ENCODE measurements at regions not wholly inside any gene's neighbourhood (a gene's known extent, or its start where the extent isn't known, plus 50 kb on each side); places are given as distances from the start of the nearest gene placed in this dataset.

DNA sequence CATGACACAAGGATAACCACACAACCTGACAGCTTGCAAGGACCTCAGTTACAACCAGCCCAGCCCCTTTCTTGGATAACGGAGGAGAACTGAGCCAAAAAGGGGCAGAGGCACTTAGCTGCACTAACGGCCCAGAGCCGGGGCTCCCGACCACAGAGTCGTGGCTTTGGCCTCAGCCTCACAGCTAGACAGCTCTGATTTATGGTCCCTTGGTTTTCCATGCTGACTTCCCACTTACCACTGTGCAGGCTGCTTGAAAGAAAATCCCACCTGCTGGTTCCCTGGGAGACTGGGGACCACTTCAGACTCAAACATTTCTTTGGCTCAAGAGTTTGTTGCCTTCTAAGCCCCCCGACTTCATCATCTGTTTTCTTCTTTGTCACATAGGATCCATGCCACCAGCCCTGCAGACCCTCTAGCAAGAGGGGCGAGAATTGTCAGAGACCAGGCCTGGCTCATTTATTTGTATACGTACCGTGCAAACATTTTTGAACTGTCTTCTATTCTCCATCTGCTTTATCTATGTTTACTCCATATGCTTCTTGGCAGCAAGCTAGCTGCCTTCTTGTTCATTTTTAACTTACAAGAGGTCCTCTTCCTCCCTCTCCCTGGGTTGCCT is 352.6 kb upstream of the MYT1L start:
- H3K4me1 ChIP-seq (ENCODE audit: insufficient read depth, poor library complexity, severe bottlenecking), result no peaks in the 10 kb centered on the region

DNA sequence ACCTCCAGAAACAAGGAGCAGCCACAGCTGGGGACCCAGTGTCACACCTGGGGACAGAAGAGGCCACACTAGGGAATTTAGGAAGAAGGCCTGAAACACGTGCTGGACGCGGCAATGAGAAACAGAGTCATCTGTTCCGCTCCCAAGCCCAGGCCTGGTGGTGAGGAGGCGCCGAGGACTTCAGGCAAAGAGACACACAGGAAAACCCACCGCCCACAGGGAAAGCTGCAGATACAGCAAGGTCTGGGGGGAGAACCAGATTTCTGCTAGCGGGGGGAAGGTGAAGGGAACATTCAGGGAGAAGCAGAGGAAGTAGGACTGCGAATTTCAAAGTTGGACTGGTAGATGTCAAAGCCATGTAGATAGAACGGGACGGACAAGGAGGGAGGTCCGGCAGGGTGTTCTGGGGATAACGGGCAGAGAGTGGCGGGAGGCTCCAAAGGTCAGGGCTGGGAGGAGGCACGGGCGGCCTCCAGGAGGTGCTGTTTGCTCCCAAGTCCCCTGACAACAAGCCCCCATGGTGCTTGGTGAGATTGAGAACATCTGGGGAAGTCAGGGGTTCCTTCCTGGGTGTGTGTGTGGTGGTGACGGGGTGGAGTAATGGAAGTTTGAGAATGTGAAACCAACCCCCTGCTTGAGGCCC is 351.7 kb upstream of the MYT1L start:
- H3K27ac ChIP-seq (ENCODE audit: poor library complexity, severe bottlenecking), result no peak overlapping the region
- ATAC-seq (ENCODE audit: low read depth) (no peak), DNase-seq (ENCODE audit: low spot score) (no peak)
- no peak overlapping the region for H3K4me3 ChIP-seq (ENCODE audit: severe bottlenecking)
- H3K4me1 ChIP-seq (ENCODE audit: insufficient read depth, poor library complexity, severe bottlenecking), result no peaks in the 10 kb centered on the region
- no peaks in the 10 kb centered on the region for H3K36me3 ChIP-seq (ENCODE audit: low read depth)
- TF ChIP-seq, protein P1, sequence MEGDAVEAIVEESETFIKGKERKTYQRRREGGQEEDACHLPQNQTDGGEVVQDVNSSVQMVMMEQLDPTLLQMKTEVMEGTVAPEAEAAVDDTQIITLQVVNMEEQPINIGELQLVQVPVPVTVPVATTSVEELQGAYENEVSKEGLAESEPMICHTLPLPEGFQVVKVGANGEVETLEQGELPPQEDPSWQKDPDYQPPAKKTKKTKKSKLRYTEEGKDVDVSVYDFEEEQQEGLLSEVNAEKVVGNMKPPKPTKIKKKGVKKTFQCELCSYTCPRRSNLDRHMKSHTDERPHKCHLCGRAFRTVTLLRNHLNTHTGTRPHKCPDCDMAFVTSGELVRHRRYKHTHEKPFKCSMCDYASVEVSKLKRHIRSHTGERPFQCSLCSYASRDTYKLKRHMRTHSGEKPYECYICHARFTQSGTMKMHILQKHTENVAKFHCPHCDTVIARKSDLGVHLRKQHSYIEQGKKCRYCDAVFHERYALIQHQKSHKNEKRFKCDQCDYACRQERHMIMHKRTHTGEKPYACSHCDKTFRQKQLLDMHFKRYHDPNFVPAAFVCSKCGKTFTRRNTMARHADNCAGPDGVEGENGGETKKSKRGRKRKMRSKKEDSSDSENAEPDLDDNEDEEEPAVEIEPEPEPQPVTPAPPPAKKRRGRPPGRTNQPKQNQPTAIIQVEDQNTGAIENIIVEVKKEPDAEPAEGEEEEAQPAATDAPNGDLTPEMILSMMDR (IDR thresholded peaks at IDR 0.05; ENCODE audit: poor library complexity, severe bottlenecking), result no peak
- H3K9me3 ChIP-seq (ENCODE audit: severe bottlenecking), result no peaks in the 10 kb centered on the region
- no peaks in the 10 kb centered on the region for H3K27me3 ChIP-seq (ENCODE audit: insufficient read depth, poor library complexity, severe bottlenecking)

More for the DNA sequence above, 352.6 kb upstream of the MYT1L start:
- TF ChIP-seq, protein P1 (IDR thresholded peaks at IDR 0.05; ENCODE audit: poor library complexity, severe bottlenecking), result no peak
- H3K27me3 ChIP-seq (ENCODE audit: insufficient read depth, poor library complexity, severe bottlenecking), result no peaks in the 10 kb centered on the region
- H3K9me3 ChIP-seq (ENCODE audit: severe bottlenecking), result no peaks in the 10 kb centered on the region
- H3K36me3 ChIP-seq (ENCODE audit: low read depth), result no peaks in the 10 kb centered on the region
- DNase-seq (ENCODE audit: low spot score), result no peak
- no peak overlapping the region for H3K4me3 ChIP-seq (ENCODE audit: severe bottlenecking)
- no peak for ATAC-seq (ENCODE audit: low read depth)
- H3K27ac ChIP-seq (ENCODE audit: poor library complexity, severe bottlenecking), result no peak overlapping the region

DNA sequence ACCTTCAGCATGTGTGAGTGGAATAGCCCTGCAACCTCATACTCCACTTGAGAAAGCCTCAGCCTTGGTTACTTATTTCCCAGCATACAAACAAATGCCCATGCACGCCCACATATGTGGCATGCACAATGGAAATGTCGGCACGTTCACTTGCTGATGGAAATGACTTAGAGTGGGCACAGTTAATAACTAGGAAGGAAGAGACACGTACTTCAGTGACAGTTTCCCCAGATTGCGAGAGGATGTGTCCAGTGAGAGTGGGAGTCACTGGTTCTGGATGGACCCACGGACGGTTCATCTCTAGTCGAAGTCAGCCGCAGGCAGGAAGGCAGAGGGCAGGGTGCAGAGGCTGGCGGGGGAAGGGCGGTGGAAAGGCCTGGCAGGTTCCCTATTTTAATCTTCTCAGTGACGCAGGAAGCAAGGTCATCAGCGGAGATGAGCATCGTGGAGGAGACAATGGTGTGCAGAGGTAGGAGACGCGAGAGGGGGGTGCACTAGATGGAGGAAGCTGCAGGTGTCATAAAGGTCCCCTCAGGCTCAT is 350.7 kb upstream of the MYT1L start:
- TF ChIP-seq, protein P1 (IDR thresholded peaks at IDR 0.05; ENCODE audit: poor library complexity, severe bottlenecking), result no peak
- H3K27ac ChIP-seq (ENCODE audit: poor library complexity, severe bottlenecking), result no peak overlapping the region
- H3K36me3 ChIP-seq (ENCODE audit: low read depth), result no peaks in the 10 kb centered on the region
- H3K4me3 ChIP-seq (ENCODE audit: severe bottlenecking), result no peak overlapping the region
- H3K27me3 ChIP-seq (ENCODE audit: insufficient read depth, poor library complexity, severe bottlenecking), result no peaks in the 10 kb centered on the region
- DNase-seq (ENCODE audit: low spot score) (no peak), ATAC-seq (ENCODE audit: low read depth) (no peak)
- no peaks in the 10 kb centered on the region for H3K9me3 ChIP-seq (ENCODE audit: severe bottlenecking)
- no peaks in the 10 kb centered on the region for H3K4me1 ChIP-seq (ENCODE audit: insufficient read depth, poor library complexity, severe bottlenecking)

DNA sequence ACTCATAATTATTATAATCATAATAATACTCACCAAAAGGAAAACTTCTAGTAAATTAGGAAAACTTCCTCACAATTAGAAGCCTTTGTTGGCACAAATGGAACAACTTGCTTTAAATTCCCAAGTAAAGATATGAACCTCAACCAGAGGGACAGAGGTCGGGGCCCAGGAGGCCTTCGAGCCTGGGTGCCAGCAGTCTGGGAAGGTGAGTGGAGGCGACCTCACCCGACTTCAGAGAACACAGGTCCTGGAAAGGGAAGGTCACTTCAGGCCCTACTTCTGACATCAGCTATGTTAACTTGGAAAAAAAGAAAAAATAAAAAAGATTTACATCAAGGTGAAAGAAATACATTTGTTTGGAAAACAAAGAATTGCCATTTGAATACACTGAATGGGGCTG is 350.0 kb upstream of the MYT1L start:
- H3K36me3 ChIP-seq (ENCODE audit: low read depth), result no peaks in the 10 kb centered on the region
- H3K9me3 ChIP-seq (ENCODE audit: severe bottlenecking), result no peaks in the 10 kb centered on the region
- TF ChIP-seq, protein P1 (IDR thresholded peaks at IDR 0.05; ENCODE audit: poor library complexity, severe bottlenecking), result no peak
- H3K4me3 ChIP-seq (ENCODE audit: severe bottlenecking), result no peak overlapping the region
- DNase-seq (ENCODE audit: low spot score), result no peak
- no peaks in the 10 kb centered on the region for H3K4me1 ChIP-seq (ENCODE audit: insufficient read depth, poor library complexity, severe bottlenecking)
- no peak for ATAC-seq (ENCODE audit: low read depth)
- H3K27ac ChIP-seq (ENCODE audit: poor library complexity, severe bottlenecking), result no peak overlapping the region
- no peaks in the 10 kb centered on the region for H3K27me3 ChIP-seq (ENCODE audit: insufficient read depth, poor library complexity, severe bottlenecking)

DNA sequence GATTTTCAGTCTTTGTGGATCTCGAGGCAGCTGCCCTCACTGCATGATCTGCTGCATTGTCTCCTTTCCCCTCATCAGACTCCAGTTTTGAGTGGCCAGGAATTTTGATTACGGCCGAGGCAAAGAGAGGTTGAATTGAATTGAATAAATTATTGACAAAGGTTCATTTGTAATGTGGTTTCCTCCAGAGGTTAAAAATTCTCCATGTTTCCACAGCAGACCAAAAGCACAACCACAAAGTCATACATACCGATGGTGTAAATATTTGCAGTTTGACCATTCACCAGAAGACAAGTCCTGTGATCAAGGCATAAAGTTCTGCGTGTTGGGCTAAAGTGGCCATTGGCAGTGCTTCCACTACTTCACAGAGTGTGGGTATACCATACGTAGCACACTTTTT is 343.8 kb upstream of the MYT1L start:
- ATAC-seq (ENCODE audit: low read depth) (no peak), DNase-seq (ENCODE audit: low spot score) (no peak)
- TF ChIP-seq, protein P1 (IDR thresholded peaks at IDR 0.05; ENCODE audit: poor library complexity, severe bottlenecking), result no peak
- H3K36me3 ChIP-seq (ENCODE audit: low read depth), result no peaks in the 10 kb centered on the region
- H3K27me3 ChIP-seq (ENCODE audit: insufficient read depth, poor library complexity, severe bottlenecking), result no peaks in the 10 kb centered on the region
- H3K9me3 ChIP-seq (ENCODE audit: severe bottlenecking), result no peaks in the 10 kb centered on the region
- H3K4me1 ChIP-seq (ENCODE audit: insufficient read depth, poor library complexity, severe bottlenecking), result no peaks in the 10 kb centered on the region
- H3K4me3 ChIP-seq (ENCODE audit: severe bottlenecking), result no peak overlapping the region
- H3K27ac ChIP-seq (ENCODE audit: poor library complexity, severe bottlenecking), result no peak overlapping the region

All from RWPE2 (cell line).